HG03159 (cell line): ENCODE measurements at regions not wholly inside any gene's neighbourhood (a gene's known extent, or its start where the extent isn't known, plus 50 kb on each side); places are given as distances from the start of the nearest gene placed in this dataset.

ENCODE experiments used
- ATAC-seq: cut with Tn5 transposase; IDR thresholded peaks from one replicate; pipeline ENCODE4 v1.9.1; 2021; ENCODE audit warnings: mild to moderate bottlenecking, moderate library complexity; ENCODE audit not compliant: unreplicated experiment

DNA sequence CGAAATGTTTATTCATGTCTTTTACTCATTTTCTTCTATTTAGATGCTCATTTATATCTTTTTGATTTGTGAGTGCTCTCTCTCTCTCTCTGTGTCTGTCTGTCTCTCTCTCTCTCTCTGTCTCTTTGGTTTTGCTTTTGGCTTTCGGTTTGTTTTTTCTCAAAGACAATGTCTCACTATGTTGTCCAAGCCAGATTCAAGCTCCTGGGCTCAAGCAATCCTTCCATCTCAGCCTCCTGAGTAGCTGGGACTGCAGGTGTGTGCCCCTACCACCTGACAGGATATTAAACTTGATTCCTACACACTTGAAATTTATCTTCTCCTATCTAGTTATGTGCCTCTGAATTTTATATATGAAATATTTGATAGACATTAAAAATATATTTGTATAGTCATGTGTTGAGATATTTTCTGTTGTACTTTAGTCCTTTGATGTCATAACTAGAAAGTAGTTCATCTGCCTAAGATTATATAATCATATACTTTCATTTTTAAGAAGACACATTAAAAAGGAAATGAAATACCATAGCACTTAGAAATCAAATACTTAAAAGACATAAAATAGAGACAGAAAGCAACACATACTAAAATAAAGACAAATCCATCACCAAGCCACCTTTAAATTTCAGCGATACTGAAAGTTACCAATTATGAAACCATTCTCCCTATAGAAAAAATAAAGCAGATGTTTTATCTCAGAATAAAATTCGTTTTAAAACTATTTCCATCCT, 68.1 kb upstream of the SFMBT2 start:
- ATAC-seq, result no peak

GRCh38 chr10:7477538-7478334, 66.9 kb upstream of the SFMBT2 start:
- no peak for ATAC-seq

DNA sequence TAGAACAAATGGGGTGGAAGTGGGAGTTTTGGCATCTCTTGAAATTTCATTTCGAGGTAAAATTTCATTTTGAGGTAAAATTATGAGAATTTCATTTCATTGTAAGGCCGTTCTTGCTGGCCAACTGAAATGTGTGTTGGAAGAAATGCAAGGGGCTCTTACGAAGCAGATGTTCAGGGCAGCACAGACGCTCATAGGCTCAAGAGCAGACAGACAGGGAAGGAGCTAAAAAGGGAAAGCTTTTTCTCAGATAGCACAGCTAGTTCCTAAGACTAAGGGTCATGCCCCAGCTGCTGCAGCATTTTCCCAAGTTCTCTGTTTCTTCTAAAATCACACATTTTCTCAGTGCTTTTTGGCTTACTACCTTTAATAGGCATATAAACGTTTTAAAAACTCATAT, 65.1 kb upstream of the SFMBT2 start:
- no peak for ATAC-seq

DNA sequence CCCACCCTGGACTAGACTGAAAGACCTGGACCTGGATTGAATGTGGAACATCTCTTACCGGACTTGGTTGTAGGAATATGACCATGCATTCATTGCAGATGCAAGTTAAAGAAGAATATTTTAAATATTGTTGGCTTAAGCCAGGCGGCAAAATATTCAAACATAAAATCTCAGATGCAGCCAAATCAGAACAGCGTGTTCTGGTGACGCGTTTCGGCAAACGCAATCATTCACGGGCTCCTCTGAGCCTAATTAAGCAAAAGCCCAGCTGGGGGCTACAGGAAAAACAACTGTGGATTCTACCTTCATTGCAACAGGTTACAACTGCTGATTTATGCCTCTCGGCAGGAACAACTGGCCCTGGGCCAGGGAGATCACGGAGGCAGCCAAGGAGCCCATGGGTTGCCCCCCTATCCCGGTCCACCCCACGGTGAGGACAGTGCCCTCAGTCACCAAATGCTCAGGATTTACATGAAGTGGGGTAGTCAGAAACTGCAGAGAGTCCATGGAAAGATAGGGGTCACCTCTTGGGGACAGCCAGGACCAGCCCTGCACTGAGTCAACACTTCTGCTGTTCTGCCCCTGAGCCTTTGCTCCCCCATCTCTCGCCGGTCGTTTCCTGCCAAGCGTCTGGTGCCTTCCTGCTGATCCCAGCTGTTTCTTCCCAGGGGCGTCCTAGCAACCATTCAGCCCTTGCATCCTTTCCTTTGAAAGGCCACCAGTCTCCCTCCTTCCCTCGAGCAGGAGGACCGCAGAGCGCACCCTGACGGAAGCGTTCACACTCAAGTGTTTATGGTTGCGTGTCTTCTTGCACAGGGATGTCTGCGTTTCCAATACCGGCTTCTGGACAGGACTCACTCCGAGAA, 64.4 kb upstream of the SFMBT2 start:
- no peak for ATAC-seq

DNA sequence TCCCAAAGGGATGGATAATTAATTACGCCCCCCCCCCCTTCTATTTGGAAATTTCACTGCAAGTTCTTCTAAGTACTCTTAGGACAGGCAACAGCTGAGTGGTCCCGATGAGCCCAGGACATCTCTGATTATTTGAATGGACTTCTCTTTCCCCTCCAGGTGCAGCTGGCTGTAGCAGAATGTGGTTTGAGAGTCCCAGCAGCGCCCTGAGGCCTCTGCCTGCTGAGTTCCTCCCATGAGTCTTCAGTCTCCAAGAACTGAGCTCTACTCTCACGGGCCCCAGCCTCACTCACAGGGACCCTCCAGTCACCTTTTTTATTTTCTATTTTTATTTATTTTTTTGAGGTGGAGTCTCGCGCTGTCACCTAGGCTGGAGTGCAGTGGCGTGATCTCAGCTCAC, 63.6 kb upstream of the SFMBT2 start:
- no peak for ATAC-seq

DNA sequence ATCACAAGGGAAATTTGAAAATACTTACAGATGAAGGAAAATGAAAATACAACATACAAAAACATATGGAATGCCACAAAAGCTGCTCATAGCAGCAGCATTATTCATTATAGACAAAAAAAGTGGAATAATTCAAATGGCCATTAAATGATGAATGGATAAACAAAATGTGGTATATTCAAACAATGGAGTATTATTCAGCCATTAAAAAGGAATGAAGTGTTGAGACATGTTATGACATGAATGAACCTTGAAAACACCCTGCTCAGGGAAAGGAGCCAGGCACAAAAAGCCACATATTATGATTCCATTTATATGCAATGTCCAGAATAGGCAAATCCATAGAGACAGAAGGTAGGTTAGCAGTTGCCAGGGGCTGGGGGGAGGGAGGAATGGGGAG, 62.6 kb upstream of the SFMBT2 start:
- no peak for ATAC-seq

DNA sequence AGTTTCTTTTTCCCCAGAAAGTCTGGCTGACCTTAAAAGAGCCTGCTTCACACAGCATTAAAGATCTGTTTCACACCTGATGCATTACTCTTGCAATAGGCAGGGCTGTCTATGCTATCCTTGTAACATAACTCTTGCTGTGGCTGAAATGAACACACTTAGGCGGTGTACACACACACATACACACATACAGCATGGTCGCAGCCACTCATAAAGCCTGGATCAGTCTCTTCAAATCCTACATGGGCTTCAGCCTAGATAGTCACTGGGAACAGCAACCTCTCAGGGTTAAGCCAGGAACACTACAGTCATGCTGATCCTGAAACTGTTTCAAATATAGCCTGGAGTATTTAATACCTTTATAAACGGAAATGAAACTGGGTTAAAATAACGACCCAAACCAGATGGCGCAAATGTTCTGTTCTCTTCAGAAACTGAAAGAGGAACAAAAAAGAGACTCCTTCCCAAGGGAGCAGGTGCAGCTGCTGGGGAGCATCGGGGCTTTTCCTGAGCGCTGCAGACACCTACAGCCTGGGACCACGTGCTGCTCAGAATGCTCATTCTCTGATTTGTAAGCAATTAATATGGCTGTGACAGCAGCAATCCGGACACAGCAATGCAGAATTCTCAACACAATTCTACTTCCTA, 61.0 kb upstream of the SFMBT2 start:
- peak; percentile 87 for ATAC-seq

DNA sequence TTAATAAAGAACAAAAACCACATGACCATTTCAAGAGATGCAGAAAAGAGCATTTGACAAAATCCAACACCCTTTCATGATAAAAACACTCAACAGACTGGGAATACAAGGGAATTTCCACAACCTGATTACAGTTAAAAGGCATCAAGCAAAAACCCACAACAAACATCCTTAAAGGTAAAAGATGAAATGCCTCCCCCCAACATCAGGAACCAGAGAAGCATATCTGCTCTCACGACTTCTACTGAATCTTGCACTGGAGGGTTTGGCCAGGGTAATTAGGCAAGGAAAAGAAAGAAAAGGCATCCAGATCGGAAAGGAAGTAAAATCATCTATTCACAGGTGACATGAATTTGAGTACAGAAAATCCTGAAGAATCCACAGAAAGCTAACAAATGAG, 59.5 kb upstream of the SFMBT2 start:
- no peak for ATAC-seq

GRCh38 chr10:7467031-7467667, 56.3 kb upstream of the SFMBT2 start:
- ATAC-seq, result no peak

- ATAC-seq, result no peak
These were observed 53.9 kb upstream of the SFMBT2 start for GRCh38 chr10:7464691-7465090.
